Activated naive CD8-positive, alpha-beta T cell treated with anti-CD3 and anti-CD28 coated beads, Interleukin-2, amount 10 ng/mL, durations not matched to agents 7 days and 5 days (primary cell): ENCODE measurements at regions not wholly inside any gene's neighbourhood (a gene's known extent, or its start where the extent isn't known, plus 50 kb on each side); places are given as distances from the start of the nearest gene placed in this dataset.

Experiments
- ATAC-seq: fragments of 150-1000 bp; cut with Tn5 transposase; one replicate; pipeline ENCODE4 v1.10.0; 2021; ENCODE audit warnings: low read depth, moderate library complexity
- POLR2A ChIA-PET: fragments of 350-600 bp; sonication (Branson Sonifier 250); formaldehyde crosslinking; loops from one replicate; lab custom pipeline; 2021; ENCODE audit warnings: antibody characterized with exemption; lab: Charles Lee
- DNase-seq: peaks from one replicate; pipeline ENCODE4 v3.0.0; 2021
- H3K27ac Mint-ChIP-seq: one replicate; pipeline ENCODE4 v1.8.0; 2022; ENCODE audit warnings: mild to moderate bottlenecking, mixed read lengths
- H3K27me3 Mint-ChIP-seq: one replicate; pipeline ENCODE4 v1.8.0; 2022; ENCODE audit warnings: mild to moderate bottlenecking, moderate library complexity, mixed read lengths
- H3K36me3 Mint-ChIP-seq: one replicate; pipeline ENCODE4 v1.8.0; 2021; ENCODE audit warnings: mild to moderate bottlenecking, mixed read lengths
- H3K4me1 Mint-ChIP-seq: one replicate; pipeline ENCODE4 v1.8.0; 2021; ENCODE audit warnings: mixed read lengths
- H3K4me3 Mint-ChIP-seq: one replicate; pipeline ENCODE4 v1.8.0; 2022; ENCODE audit warnings: mild to moderate bottlenecking, moderate library complexity, mixed read lengths
- H3K9me3 Mint-ChIP-seq: one replicate; pipeline ENCODE4 v1.8.0; 2021; ENCODE audit warnings: mixed read lengths

DNA sequence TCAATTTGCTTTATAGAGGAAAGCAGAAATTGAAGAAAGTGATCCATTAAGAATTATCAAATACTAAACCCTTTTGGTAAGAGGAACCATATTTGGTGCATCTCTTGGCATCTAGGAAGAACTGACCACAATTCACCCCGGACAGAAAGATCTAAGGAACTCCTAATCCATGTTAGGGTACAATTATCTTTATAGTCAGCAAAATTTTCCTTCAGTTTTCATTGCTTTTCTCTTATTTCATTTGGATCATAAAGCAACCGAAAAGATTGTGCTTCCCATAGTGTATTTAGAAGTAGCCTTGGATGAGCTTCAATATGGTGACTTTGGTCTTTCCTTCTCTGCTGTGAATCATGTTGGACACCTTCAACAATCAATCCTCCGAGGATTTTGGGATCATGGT is 50.1 kb upstream of the IGFBP5 start:
- Mint-ChIP-seq H3K27me3 (peaks cover 33% of the 10 kb centered on the region), H3K9me3 (no peaks in the 10 kb centered on the region), H3K4me3 (no peak overlapping the region), H3K4me1 (no peaks in the 10 kb centered on the region), H3K27ac (no peak overlapping the region), H3K36me3 (no peaks in the 10 kb centered on the region)
- ATAC-seq (no peak), DNase-seq (no peak)
- POLR2A ChIA-PET: no interaction called here
